CD4-positive, alpha-beta T cell (primary cell): ENCODE measurements at regions not wholly inside any gene's neighbourhood (a gene's known extent, or its start where the extent isn't known, plus 50 kb on each side); places are given as distances from the start of the nearest gene placed in this dataset.

ENCODE experiments used
- ATAC-seq: fragments of 200-7000 bp; cut with Tn5 transposase; one replicate; pipeline ENCODE4 v1.10.0; 2022; ENCODE audit warnings: mild to moderate bottlenecking; ENCODE audit not compliant: poor library complexity
- CTCF ChIA-PET: fragments of 350-600 bp; sonication (Branson Sonifier 250); formaldehyde crosslinking; loops from one replicate; lab custom pipeline; 2021; ENCODE audit warnings: antibody characterized with exemption, inconsistent platforms; lab: Charles Lee
- POLR2A ChIA-PET: fragments of 350-600 bp; sonication (Branson Sonifier 250); formaldehyde crosslinking; loops from one replicate; lab custom pipeline; 2021; ENCODE audit warnings: antibody characterized with exemption, inconsistent platforms; lab: Charles Lee
- DNase-seq, 14 experiments: peaks; one replicate each; pipeline ENCODE4 v3.0.0-alpha.2; 2013 to 2020; ENCODE audit warnings: mixed read lengths in 2 of 14
- H3K27ac ChIP-seq, 2 donors: one replicate each; pipeline versions ENCODE4 v1.5.1 to v1.7.0; 2013; ENCODE audit warnings: low read length in 2 of 2, low read depth in 1 of 2, mild to moderate bottlenecking in 1 of 2
- H3K27me3 ChIP-seq, 2 experiments: 1 replicate in 1 of 2; 2 replicates in 1 of 2; pipeline versions ENCODE4 v1.6.1 to v1.7.0; 2013; ENCODE audit warnings: low read length in 2 of 2, control low read depth in 1 of 2, mild to moderate bottlenecking in 1 of 2, moderate library complexity in 1 of 2; ENCODE audit not compliant: insufficient read depth in 2 of 2, control insufficient read depth in 1 of 2
- H3K36me3 ChIP-seq: one replicate; pipeline ENCODE4 v1.6.1; 2013; ENCODE audit warnings: low read length, control low read depth; ENCODE audit not compliant: insufficient read depth
- H3K4me1 ChIP-seq: one replicate; pipeline ENCODE4 v1.6.1; 2013; ENCODE audit warnings: low read length, control low read depth; ENCODE audit not compliant: insufficient read depth
- H3K4me3 ChIP-seq: one replicate; pipeline ENCODE4 v1.5.1; 2013; ENCODE audit warnings: mild to moderate bottlenecking, low read length, moderate library complexity
- H3K9me3 ChIP-seq, 2 experiments: 1 replicate in 1 of 2; 2 replicates in 1 of 2; pipeline versions ENCODE4 v1.6.1 to v1.7.0; 2013; ENCODE audit warnings: low read length in 2 of 2, mild to moderate bottlenecking in 2 of 2, control low read depth in 1 of 2, moderate library complexity in 1 of 2; ENCODE audit not compliant: control insufficient read depth in 1 of 2, insufficient read depth in 1 of 2
- H3K27ac Mint-ChIP-seq: one replicate; pipeline ENCODE4 v1.8.0; 2020; ENCODE audit warnings: mixed read lengths
- H3K27me3 Mint-ChIP-seq: one replicate; pipeline ENCODE4 v1.8.0; 2021; ENCODE audit warnings: mixed read lengths
- H3K36me3 Mint-ChIP-seq: one replicate; pipeline ENCODE4 v1.8.0; 2021; ENCODE audit warnings: low read depth, mixed read lengths
- H3K4me1 Mint-ChIP-seq: one replicate; pipeline ENCODE4 v1.8.0; 2021; ENCODE audit warnings: low read depth, mixed read lengths
- H3K4me3 Mint-ChIP-seq: one replicate; pipeline ENCODE4 v1.8.0; 2020; ENCODE audit warnings: mild to moderate bottlenecking, mixed read lengths
- H3K9me3 Mint-ChIP-seq: one replicate; pipeline ENCODE4 v1.8.0; 2020; ENCODE audit warnings: mixed read lengths
- intact Hi-C, 2 experiments: fragments of 100-400 bp; cut with DNase I in 1 of 2; cut with micrococcal nuclease in 1 of 2; formaldehyde crosslinking; loops; one replicate each; pipeline versions ENCODE4 v1.15.1 to v1.9.0; 2023 to 2025; cut with DNase I, micrococcal nuclease
- TF ChIP-seq, protein P1 (sequence below): fragments of 200-600 bp; IDR thresholded peaks from one replicate; pipeline ENCODE4 v1.8.0; 2022; ENCODE audit warnings: antibody characterized with exemption, mild to moderate bottlenecking

DNA sequence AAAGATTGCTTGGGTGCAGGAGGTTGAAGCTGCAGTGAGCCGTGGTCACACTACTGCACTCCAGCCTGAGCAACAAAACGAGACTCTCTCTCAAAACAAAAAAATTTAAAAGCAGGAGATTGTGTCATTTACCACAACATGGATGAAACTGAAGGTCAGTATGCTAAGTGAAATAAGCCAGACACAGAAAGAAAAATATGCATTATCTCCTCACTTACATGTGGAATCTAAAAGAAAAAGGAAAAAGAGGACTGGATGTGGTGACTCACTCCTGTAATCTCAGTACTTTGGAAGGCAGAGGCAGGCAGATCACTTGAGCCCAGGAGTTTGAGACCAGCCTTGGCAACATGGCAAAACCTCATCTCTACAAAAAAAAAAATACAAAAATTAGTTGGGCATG is 146.8 kb upstream of the DAPK1 start:
- Histone ChIP-seq H3K27ac (no peak overlapping the region), H3K4me1 (no peaks in the 10 kb centered on the region), H3K4me3 (no peak overlapping the region), H3K27me3 (peaks cover 0 to 9% of the 10 kb centered on the region in 2 experiments), H3K9me3 (no peaks in the 10 kb centered on the region), H3K36me3 (no peaks in the 10 kb centered on the region)
- no peaks in the 10 kb centered on the region for H3K36me3 Mint-ChIP-seq
- H3K4me1 Mint-ChIP-seq: no peaks in the 10 kb centered on the region
- peaks cover 3% of the 10 kb centered on the region for H3K9me3 Mint-ChIP-seq
- ChIA-PET POLR2A (no interaction called here), CTCF (no interaction called here)
- intact Hi-C loops: no loop called here
- no peak overlapping the region for H3K27ac Mint-ChIP-seq
- peaks cover 14% of the 10 kb centered on the region for H3K27me3 Mint-ChIP-seq
- DNase-seq: no peak
- ATAC-seq: no peak
- TF ChIP-seq, protein P1, sequence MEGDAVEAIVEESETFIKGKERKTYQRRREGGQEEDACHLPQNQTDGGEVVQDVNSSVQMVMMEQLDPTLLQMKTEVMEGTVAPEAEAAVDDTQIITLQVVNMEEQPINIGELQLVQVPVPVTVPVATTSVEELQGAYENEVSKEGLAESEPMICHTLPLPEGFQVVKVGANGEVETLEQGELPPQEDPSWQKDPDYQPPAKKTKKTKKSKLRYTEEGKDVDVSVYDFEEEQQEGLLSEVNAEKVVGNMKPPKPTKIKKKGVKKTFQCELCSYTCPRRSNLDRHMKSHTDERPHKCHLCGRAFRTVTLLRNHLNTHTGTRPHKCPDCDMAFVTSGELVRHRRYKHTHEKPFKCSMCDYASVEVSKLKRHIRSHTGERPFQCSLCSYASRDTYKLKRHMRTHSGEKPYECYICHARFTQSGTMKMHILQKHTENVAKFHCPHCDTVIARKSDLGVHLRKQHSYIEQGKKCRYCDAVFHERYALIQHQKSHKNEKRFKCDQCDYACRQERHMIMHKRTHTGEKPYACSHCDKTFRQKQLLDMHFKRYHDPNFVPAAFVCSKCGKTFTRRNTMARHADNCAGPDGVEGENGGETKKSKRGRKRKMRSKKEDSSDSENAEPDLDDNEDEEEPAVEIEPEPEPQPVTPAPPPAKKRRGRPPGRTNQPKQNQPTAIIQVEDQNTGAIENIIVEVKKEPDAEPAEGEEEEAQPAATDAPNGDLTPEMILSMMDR: no peak
- no peak overlapping the region for H3K4me3 Mint-ChIP-seq

GRCh38 chr9:87353301-87353700 is 144.4 kb upstream of the DAPK1 start:
- no peaks in the 10 kb centered on the region for H3K4me1 Mint-ChIP-seq
- H3K27me3 ChIP-seq: no peaks in the 10 kb centered on the region
- no peak overlapping the region for H3K4me3 Mint-ChIP-seq
- no peaks in the 10 kb centered on the region for H3K36me3 Mint-ChIP-seq
- no peak overlapping the region for H3K27ac ChIP-seq
- no peaks in the 10 kb centered on the region for H3K4me1 ChIP-seq
- no peaks in the 10 kb centered on the region for H3K36me3 ChIP-seq
- no peak for DNase-seq
- H3K9me3 Mint-ChIP-seq: peaks cover 3% of the 10 kb centered on the region
- H3K27me3 Mint-ChIP-seq: peaks cover 13% of the 10 kb centered on the region
- H3K4me3 ChIP-seq: no peak overlapping the region
- ChIA-PET CTCF (no interaction called here), POLR2A (no interaction called here)
- intact Hi-C loops: no loop called here
- TF ChIP-seq, protein P1: no peak
- no peak for ATAC-seq
- no peaks in the 10 kb centered on the region for H3K9me3 ChIP-seq
- no peak overlapping the region for H3K27ac Mint-ChIP-seq

DNA sequence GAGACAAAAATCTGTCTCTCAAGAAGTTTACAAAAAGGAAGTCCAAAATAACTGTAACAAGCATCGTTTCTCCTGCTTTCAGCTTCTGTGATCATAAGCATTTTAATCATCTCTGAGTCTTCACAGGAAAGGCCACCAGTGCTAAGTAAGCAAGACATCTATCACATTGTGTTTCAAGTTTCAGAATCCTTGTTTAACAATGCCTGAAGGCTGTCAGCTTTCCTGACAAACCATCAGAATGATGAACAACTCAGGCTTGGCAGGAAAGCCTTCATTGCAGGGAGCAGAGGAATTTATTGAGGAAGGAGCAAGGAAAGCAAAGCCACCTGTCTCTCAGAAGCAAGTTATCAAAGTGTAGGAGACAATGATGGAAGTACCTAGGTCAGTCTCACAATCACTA is 143.5 kb upstream of the DAPK1 start:
- Histone ChIP-seq H3K36me3 (no peaks in the 10 kb centered on the region), H3K4me1 (no peaks in the 10 kb centered on the region), H3K9me3 (no peaks in the 10 kb centered on the region), H3K4me3 (no peak overlapping the region), H3K27me3 (peaks cover 0 to 1% of the 10 kb centered on the region in 2 experiments), H3K27ac (no peak overlapping the region)
- no peaks in the 10 kb centered on the region for H3K36me3 Mint-ChIP-seq
- peaks cover 2% of the 10 kb centered on the region for H3K9me3 Mint-ChIP-seq
- H3K4me3 Mint-ChIP-seq: no peak overlapping the region
- CTCF ChIA-PET: no interaction called here
- intact Hi-C loops: no loop called here
- POLR2A ChIA-PET: no interaction called here
- peaks cover 17% of the 10 kb centered on the region for H3K27me3 Mint-ChIP-seq
- no peak for ATAC-seq
- no peak for DNase-seq
- no peaks in the 10 kb centered on the region for H3K4me1 Mint-ChIP-seq
- TF ChIP-seq, protein P1: no peak
- H3K27ac Mint-ChIP-seq: no peak overlapping the region
